ENCODE measurements at regions not wholly inside any gene's neighbourhood (a gene's known extent, or its start where the extent isn't known, plus 50 kb on each side); places are given as distances from the start of the nearest gene placed in this dataset.

GRCh38 chr3:197435426-197435825 is 120.3 kb downstream of the BDH1 start:
- Histone ChIP-seq H3K4me2 (no peak overlapping the region), H3K36me3 (no peaks in the 10 kb centered on the region), H3K4me1 (peaks cover 6% of the 10 kb centered on the region), H3K79me2 (ENCODE audit: low read depth) (no peaks in the 10 kb centered on the region), H4K20me1 (ENCODE audit: low read depth) (no peaks in the 10 kb centered on the region), H3K27me3 (no peaks in the 10 kb centered on the region), H3F3A (ENCODE audit: low read depth) (peaks cover 11% of the 10 kb centered on the region), H3K9ac (no peak overlapping the region), H3K9me3 (ENCODE audit: low read depth) (no peaks in the 10 kb centered on the region), H3K4me3 (no peak overlapping the region), H3K27ac (no peak overlapping the region), H2AFZ (replicated peaks) (no peak overlapping the region)
- Mint-ChIP-seq H3K4me1 (peaks cover 5% of the 10 kb centered on the region), H3K4me3 (no peak overlapping the region), H3K9me3 (peaks cover 10% of the 10 kb centered on the region), H3K27me3 (ENCODE audit: insufficient read depth, low read depth) (peaks cover 9% of the 10 kb centered on the region), H3K36me3 (no peaks in the 10 kb centered on the region), H3K27ac (no peak overlapping the region)
- no peak for DNase-seq (ENCODE audit: low spot score)
- no peak for TF ChIP-seq EZH2phosphoT487 (IDR thresholded peaks at IDR 0.05)
- TF ChIP-seq, protein P1, sequence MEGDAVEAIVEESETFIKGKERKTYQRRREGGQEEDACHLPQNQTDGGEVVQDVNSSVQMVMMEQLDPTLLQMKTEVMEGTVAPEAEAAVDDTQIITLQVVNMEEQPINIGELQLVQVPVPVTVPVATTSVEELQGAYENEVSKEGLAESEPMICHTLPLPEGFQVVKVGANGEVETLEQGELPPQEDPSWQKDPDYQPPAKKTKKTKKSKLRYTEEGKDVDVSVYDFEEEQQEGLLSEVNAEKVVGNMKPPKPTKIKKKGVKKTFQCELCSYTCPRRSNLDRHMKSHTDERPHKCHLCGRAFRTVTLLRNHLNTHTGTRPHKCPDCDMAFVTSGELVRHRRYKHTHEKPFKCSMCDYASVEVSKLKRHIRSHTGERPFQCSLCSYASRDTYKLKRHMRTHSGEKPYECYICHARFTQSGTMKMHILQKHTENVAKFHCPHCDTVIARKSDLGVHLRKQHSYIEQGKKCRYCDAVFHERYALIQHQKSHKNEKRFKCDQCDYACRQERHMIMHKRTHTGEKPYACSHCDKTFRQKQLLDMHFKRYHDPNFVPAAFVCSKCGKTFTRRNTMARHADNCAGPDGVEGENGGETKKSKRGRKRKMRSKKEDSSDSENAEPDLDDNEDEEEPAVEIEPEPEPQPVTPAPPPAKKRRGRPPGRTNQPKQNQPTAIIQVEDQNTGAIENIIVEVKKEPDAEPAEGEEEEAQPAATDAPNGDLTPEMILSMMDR (IDR thresholded peaks at IDR 0.05) = no peak
- no peak for TF ChIP-seq EZH2 (IDR thresholded peaks at IDR 0.05)

GRCh38 chr3:197434830-197435229 is 120.9 kb downstream of the BDH1 start:
- peaks cover 11% of the 10 kb centered on the region for H3F3A ChIP-seq (ENCODE audit: low read depth)
- Mint-ChIP-seq H3K27me3 (ENCODE audit: insufficient read depth, low read depth) (peaks cover 7% of the 10 kb centered on the region), H3K27ac (no peak overlapping the region), H3K9me3 (peaks cover 10% of the 10 kb centered on the region), H3K4me1 (peaks cover 5% of the 10 kb centered on the region), H3K4me3 (no peak overlapping the region), H3K36me3 (no peaks in the 10 kb centered on the region)
- no peak for DNase-seq (ENCODE audit: low spot score)
- H3K9me3 ChIP-seq (ENCODE audit: low read depth) = no peaks in the 10 kb centered on the region
- peaks cover 6% of the 10 kb centered on the region for H3K4me1 ChIP-seq
- H3K36me3 ChIP-seq = no peaks in the 10 kb centered on the region
- no peaks in the 10 kb centered on the region for H3K79me2 ChIP-seq (ENCODE audit: low read depth)
- TF ChIP-seq, protein P1 (IDR thresholded peaks at IDR 0.05) = no peak
- TF ChIP-seq EZH2phosphoT487 (IDR thresholded peaks at IDR 0.05) = no peak
- no peak for TF ChIP-seq EZH2 (IDR thresholded peaks at IDR 0.05)
- H3K4me3 ChIP-seq = no peak overlapping the region
- no peak overlapping the region for H3K9ac ChIP-seq
- H2AFZ ChIP-seq (replicated peaks) = no peak overlapping the region
- no peaks in the 10 kb centered on the region for H3K27me3 ChIP-seq
- no peak overlapping the region for H3K27ac ChIP-seq
- H4K20me1 ChIP-seq (ENCODE audit: low read depth) = no peaks in the 10 kb centered on the region
- no peak overlapping the region for H3K4me2 ChIP-seq

DNA sequence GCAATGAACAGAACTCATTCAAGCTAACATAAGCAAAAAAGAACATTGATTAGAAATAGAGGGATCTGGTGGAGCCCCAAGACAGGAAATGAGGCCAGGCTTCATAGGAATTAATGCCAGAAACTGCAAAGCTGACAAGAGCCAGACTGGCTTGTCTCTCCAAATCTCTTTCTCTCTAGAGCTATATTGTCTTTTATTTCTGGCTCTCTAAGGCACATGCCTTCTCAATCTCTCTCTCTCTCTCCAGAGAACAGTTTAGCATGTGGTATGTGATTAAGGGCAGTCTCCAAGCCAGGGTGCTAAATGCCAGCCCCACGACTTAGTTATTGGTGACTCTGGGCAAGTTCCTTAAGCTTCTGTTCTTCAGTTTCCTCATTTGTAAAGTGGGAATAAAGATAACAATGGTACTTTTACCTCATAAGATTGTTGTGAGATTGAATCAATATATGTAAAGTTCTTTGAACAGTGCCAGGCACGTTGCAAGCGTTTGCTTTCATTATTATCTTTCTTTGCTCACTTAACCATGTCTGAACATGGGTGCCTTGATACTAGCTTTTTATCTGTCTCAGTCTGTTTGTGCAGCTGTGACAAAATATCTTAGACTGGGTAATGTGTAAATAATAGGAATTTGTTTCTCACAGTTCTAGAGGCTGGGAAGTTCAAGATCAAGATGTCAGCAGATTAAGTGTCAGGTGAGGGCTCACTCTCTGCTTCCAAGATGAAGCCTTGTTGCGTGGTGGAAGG is 123.2 kb downstream of the BDH1 start:
- no peak for TF ChIP-seq EZH2 (IDR thresholded peaks at IDR 0.05)
- TF ChIP-seq EZH2phosphoT487 (IDR thresholded peaks at IDR 0.05) = no peak
- TF ChIP-seq, protein P1 (IDR thresholded peaks at IDR 0.05) = no peak
- Histone ChIP-seq H3K4me3 (no peak overlapping the region), H3K27ac (no peak overlapping the region), H3K79me2 (ENCODE audit: low read depth) (no peaks in the 10 kb centered on the region), H3K27me3 (no peaks in the 10 kb centered on the region), H2AFZ (replicated peaks) (no peak overlapping the region), H3K36me3 (no peaks in the 10 kb centered on the region), H3K4me1 (peaks cover 17% of the 10 kb centered on the region), H3K9me3 (ENCODE audit: low read depth) (no peaks in the 10 kb centered on the region), H3K4me2 (no peak overlapping the region), H3F3A (ENCODE audit: low read depth) (peaks cover 11% of the 10 kb centered on the region), H3K9ac (no peak overlapping the region), H4K20me1 (ENCODE audit: low read depth) (no peaks in the 10 kb centered on the region)
- H3K27ac Mint-ChIP-seq = peak overlapping the region; percentile 30
- peaks cover 7% of the 10 kb centered on the region for H3K9me3 Mint-ChIP-seq
- no peaks in the 10 kb centered on the region for H3K36me3 Mint-ChIP-seq
- H3K4me1 Mint-ChIP-seq = peaks cover 20% of the 10 kb centered on the region
- no peak overlapping the region for H3K4me3 Mint-ChIP-seq
- peaks cover 3% of the 10 kb centered on the region for H3K27me3 Mint-ChIP-seq (ENCODE audit: insufficient read depth, low read depth)
- DNase-seq (ENCODE audit: low spot score) = no peak

Data from neural progenitor cell (in vitro differentiated cells).